Kidney (tissue), 13 donors: ENCODE measurements at regions not wholly inside any gene's neighbourhood (a gene's known extent, or its start where the extent isn't known, plus 50 kb on each side); places are given as distances from the start of the nearest gene placed in this dataset.

ENCODE experiments used
- DNase-seq, 5 donors: peaks; one replicate each; pipeline ENCODE4 v3.0.0-alpha.2; 2013 to 2020
- FAIRE-seq: peaks from 2 replicates; lab custom pipeline; 2012; peaks lifted over from hg19 to GRCh38; lab: Jason Lieb, UNC
- H3K27ac ChIP-seq, 2 donors: one replicate each; pipeline ENCODE4 v1.7.0; 2013; ENCODE audit warnings: low read depth in 2 of 2, low read length in 2 of 2, inconsistent platforms in 1 of 2
- H3K27me3 ChIP-seq: one replicate; pipeline ENCODE4 v1.7.1; 2013; ENCODE audit warnings: low read length, inconsistent platforms; ENCODE audit not compliant: control insufficient read depth, insufficient read depth
- H3K36me3 ChIP-seq, 3 donors: one replicate each; pipeline versions ENCODE4 v1.7.0 to v1.7.1; 2013; ENCODE audit warnings: low read length in 3 of 3, control low read depth in 1 of 3, inconsistent platforms in 1 of 3; ENCODE audit not compliant: insufficient read depth in 3 of 3, control insufficient read depth in 2 of 3
- H3K4me1 ChIP-seq, 3 donors: one replicate each; pipeline versions ENCODE4 v1.7.0 to v1.7.1; 2013; ENCODE audit warnings: low read length in 3 of 3, inconsistent platforms in 1 of 3, low read depth in 1 of 3; ENCODE audit not compliant: control insufficient read depth in 2 of 3, insufficient read depth in 2 of 3
- H3K4me3 ChIP-seq, 3 donors: one replicate each; pipeline versions ENCODE4 v1.7.0 to v1.8.1; 2013; ENCODE audit warnings: low read length in 3 of 3, control low read depth in 1 of 3, inconsistent platforms in 1 of 3
- H3K9ac ChIP-seq, 3 donors: one replicate each; pipeline versions ENCODE4 v1.7.0 to v1.7.1; 2013; ENCODE audit warnings: low read length in 3 of 3, control low read depth in 1 of 3, inconsistent platforms in 1 of 3
- H3K9me3 ChIP-seq, 3 donors: one replicate each; pipeline versions ENCODE4 v1.7.0 to v1.7.1; 2013; ENCODE audit warnings: low read length in 3 of 3, control low read depth in 1 of 3, inconsistent platforms in 1 of 3; ENCODE audit not compliant: control insufficient read depth in 2 of 3, insufficient read depth in 1 of 3
- CTCF ChIP-seq: IDR thresholded peaks from 3 replicates; pipeline ENCODE4 v1.5.1; 2012; ENCODE audit warnings: mild to moderate bottlenecking, moderate library complexity, borderline replicate concordance; ENCODE audit not compliant: insufficient read depth; ENCODE audit errors: extremely low read depth
- intact Hi-C: fragments of 100-400 bp; cut with DNase I; formaldehyde crosslinking; loops from one replicate; pipeline ENCODE4 v1.11.1; 2022
- donor health status: control.
- donor health status: control.
- donor health status: control.
- donor health status: control.
- donor health status: control.
- donor health status: DM: yes; HTN: yes; CAD: no.
- donor health status: Normal renal cell carcinoma (clear cell type).

GRCh38 chr16:63037761-63038396 lies 1001.6 kb upstream of the CDH8 start:
- intact Hi-C loops, result no loop called here
- DNase-seq (no peak), FAIRE-seq (no peak)
- no peaks in the 10 kb centered on the region for H3K27me3 ChIP-seq
- no peak overlapping the region for H3K4me3 ChIP-seq
- no peak overlapping the region for H3K9ac ChIP-seq
- H3K36me3 ChIP-seq, result no peaks in the 10 kb centered on the region
- TF ChIP-seq CTCF, result no peak
- H3K9me3 ChIP-seq, result no peaks in the 10 kb centered on the region
- H3K4me1 ChIP-seq, result no peaks in the 10 kb centered on the region
- H3K27ac ChIP-seq, result no peak overlapping the region

- Histone ChIP-seq H3K27ac (no peak overlapping the region), H3K4me3 (no peak overlapping the region), H3K9me3 (no peaks in the 10 kb centered on the region), H3K27me3 (no peaks in the 10 kb centered on the region), H3K36me3 (no peaks in the 10 kb centered on the region), H3K9ac (no peak overlapping the region), H3K4me1 (no peaks in the 10 kb centered on the region)
- intact Hi-C loops, result no loop called here
- no peak for DNase-seq
- FAIRE-seq, result no peak
- TF ChIP-seq CTCF, result no peak
These were observed 982.5 kb upstream of the CDH8 start for GRCh38 chr16:63018581-63019223.

- H3K9ac ChIP-seq, result no peak overlapping the region
- FAIRE-seq, result no peak
- DNase-seq, result no peak
- no peaks in the 10 kb centered on the region for H3K27me3 ChIP-seq
- H3K36me3 ChIP-seq, result no peaks in the 10 kb centered on the region
- no peaks in the 10 kb centered on the region for H3K9me3 ChIP-seq
- H3K4me1 ChIP-seq, result no peaks in the 10 kb centered on the region
- intact Hi-C loops, result no loop called here
- H3K27ac ChIP-seq, result no peak overlapping the region
- TF ChIP-seq CTCF, result no peak
- H3K4me3 ChIP-seq, result no peak overlapping the region
These were observed 972.5 kb upstream of the CDH8 start for GRCh38 chr16:63008688-63009087.
